ENCODE measurements at regions not wholly inside any gene's neighbourhood (a gene's known extent, or its start where the extent isn't known, plus 50 kb on each side); places are given as distances from the start of the nearest gene placed in this dataset.
A peak's percentile ranks its signal among the peaks of the same experiment; 100 is the strongest.

DNA sequence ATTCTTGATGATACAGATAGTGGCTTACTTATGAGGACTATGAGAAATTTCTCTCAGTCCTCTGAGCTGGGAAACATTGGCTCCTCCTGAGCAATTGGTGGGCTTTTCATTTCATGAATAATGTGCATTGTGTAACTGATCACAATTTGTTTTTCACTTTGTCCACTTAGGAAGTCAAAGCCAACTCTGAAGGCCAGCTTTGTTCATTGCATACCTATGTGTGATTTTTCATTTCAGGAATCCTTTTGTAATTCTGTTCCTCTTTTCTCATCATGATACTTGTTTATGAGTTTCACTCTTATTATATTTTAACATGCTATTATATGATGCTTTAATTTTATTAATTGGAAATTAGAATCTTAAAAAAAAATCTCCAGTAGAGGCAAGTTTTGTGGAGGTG lies 483.0 kb downstream of the EBF1 start:
- ATAC-seq = peak; percentile 8
- H3K4me1 Mint-ChIP-seq = no peaks in the 10 kb centered on the region
- no peaks in the 10 kb centered on the region for H3K36me3 Mint-ChIP-seq
- no peaks in the 10 kb centered on the region for H3K9me3 Mint-ChIP-seq
- no peaks in the 10 kb centered on the region for H3K27me3 Mint-ChIP-seq
- H3K4me3 Mint-ChIP-seq = no peak overlapping the region
- H3K27ac Mint-ChIP-seq = no peak overlapping the region

- Mint-ChIP-seq H3K36me3 (no peaks in the 10 kb centered on the region), H3K4me1 (no peaks in the 10 kb centered on the region), H3K4me3 (no peak overlapping the region), H3K27ac (no peak overlapping the region), H3K27me3 (no peaks in the 10 kb centered on the region), H3K9me3 (no peaks in the 10 kb centered on the region)
- ATAC-seq = no peak
These were observed 484.8 kb downstream of the EBF1 start for GRCh38 chr5:158614951-158615350.

- Mint-ChIP-seq H3K27me3 (no peaks in the 10 kb centered on the region), H3K9me3 (no peaks in the 10 kb centered on the region), H3K36me3 (no peaks in the 10 kb centered on the region), H3K4me1 (peaks cover 4% of the 10 kb centered on the region), H3K4me3 (no peak overlapping the region), H3K27ac (no peak overlapping the region)
- no peak for ATAC-seq
These were observed 488.1 kb downstream of the EBF1 start for GRCh38 chr5:158611581-158611980.

DNA sequence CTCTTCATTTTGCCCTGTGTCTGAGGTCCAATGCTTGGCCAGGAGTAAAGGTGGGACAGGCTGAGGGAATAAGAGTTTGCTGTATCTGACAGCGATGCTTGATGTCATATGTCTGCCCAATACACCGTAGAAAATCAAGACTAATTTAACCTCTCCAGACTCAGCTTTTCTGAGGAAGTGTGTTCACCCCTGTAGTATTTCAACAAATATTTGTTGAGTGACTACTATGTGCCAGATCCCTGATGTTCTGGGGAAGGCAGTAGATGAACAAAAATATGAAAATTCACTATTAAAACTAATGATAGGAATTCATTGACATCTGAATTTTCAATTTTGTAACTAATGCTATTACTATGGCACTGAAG lies 489.7 kb downstream of the EBF1 start:
- Mint-ChIP-seq H3K4me3 (no peak overlapping the region), H3K27ac (no peak overlapping the region), H3K9me3 (no peaks in the 10 kb centered on the region), H3K4me1 (peaks cover 14% of the 10 kb centered on the region), H3K27me3 (no peaks in the 10 kb centered on the region), H3K36me3 (no peaks in the 10 kb centered on the region)
- ATAC-seq = no peak

GRCh38 chr5:158609333-158610050 lies 490.2 kb downstream of the EBF1 start:
- no peaks in the 10 kb centered on the region for H3K9me3 Mint-ChIP-seq
- no peak overlapping the region for H3K4me3 Mint-ChIP-seq

GRCh38 chr5:158607088-158607487 lies 492.6 kb downstream of the EBF1 start:
- Mint-ChIP-seq H3K4me1 (peaks cover 14% of the 10 kb centered on the region), H3K27me3 (no peaks in the 10 kb centered on the region), H3K9me3 (no peaks in the 10 kb centered on the region), H3K4me3 (no peak overlapping the region), H3K36me3 (no peaks in the 10 kb centered on the region), H3K27ac (peak overlapping the region; percentile 73)
- no peak for ATAC-seq

More at GRCh38 chr5:158609333-158610050, 490.2 kb downstream of the EBF1 start:
- Mint-ChIP-seq H3K27ac (no peak overlapping the region), H3K36me3 (no peaks in the 10 kb centered on the region), H3K27me3 (no peaks in the 10 kb centered on the region), H3K4me1 (peaks cover 14% of the 10 kb centered on the region)
- no peak for ATAC-seq

DNA sequence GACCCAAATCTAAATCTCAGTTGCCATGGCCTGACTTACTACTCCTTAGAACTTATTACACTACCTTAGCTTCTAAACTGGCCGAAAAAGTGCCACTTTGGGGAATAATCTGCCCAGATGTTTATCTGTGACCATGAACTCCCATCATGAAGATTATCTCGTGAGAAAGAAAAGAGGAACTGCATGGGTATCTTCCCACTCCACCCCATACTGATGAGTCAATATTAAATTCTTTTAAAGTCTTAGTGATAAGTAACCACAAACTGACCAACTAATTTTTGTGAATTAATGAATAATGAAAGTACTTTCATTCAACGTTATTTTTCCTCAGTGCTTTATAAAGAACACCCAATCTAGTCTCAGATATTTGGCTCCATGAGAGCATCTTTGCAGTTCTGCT lies 493.5 kb downstream of the EBF1 start:
- no peak overlapping the region for H3K4me3 Mint-ChIP-seq
- no peaks in the 10 kb centered on the region for H3K9me3 Mint-ChIP-seq
- H3K4me1 Mint-ChIP-seq = peaks cover 14% of the 10 kb centered on the region
- no peaks in the 10 kb centered on the region for H3K36me3 Mint-ChIP-seq
- H3K27me3 Mint-ChIP-seq = no peaks in the 10 kb centered on the region
- H3K27ac Mint-ChIP-seq = peak overlapping the region; percentile 73
- ATAC-seq = peak; percentile 71

GRCh38 chr5:158602981-158603380 lies 496.7 kb downstream of the EBF1 start:
- no peaks in the 10 kb centered on the region for H3K36me3 Mint-ChIP-seq
- ATAC-seq = no peak

GRCh38 chr5:158601118-158601517 lies 498.6 kb downstream of the EBF1 start:
- no peak overlapping the region for H3K4me3 Mint-ChIP-seq
- ATAC-seq = no peak
- H3K4me1 Mint-ChIP-seq = peaks cover 25% of the 10 kb centered on the region
- no peaks in the 10 kb centered on the region for H3K36me3 Mint-ChIP-seq
- no peaks in the 10 kb centered on the region for H3K27me3 Mint-ChIP-seq
- H3K9me3 Mint-ChIP-seq = no peaks in the 10 kb centered on the region
- H3K27ac Mint-ChIP-seq = no peak overlapping the region

More at GRCh38 chr5:158602981-158603380, 496.7 kb downstream of the EBF1 start:
- Mint-ChIP-seq H3K27me3 (no peaks in the 10 kb centered on the region), H3K4me1 (peaks cover 27% of the 10 kb centered on the region), H3K27ac (no peak overlapping the region), H3K4me3 (no peak overlapping the region), H3K9me3 (no peaks in the 10 kb centered on the region)

DNA sequence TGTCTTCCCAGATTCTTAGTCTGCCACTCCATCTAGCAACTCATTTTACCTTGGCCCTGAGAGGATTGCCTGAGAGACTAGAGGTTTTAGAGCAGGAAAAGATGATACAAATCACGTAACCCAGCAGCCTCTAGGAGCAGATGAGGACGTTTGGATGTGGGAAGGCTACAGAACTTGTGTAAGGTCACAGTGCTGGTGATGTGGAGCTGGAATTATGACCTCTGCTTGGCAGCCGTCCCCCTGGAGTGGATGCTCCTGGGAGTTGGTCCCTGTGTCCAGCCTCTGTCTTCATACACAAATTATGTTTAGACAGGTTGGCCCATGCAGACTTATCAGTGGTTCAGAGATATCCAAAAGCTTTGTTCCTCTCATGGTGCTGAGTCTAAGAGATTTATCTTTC lies 499.0 kb downstream of the EBF1 start:
- Mint-ChIP-seq H3K27ac (no peak overlapping the region), H3K27me3 (no peaks in the 10 kb centered on the region), H3K9me3 (no peaks in the 10 kb centered on the region), H3K36me3 (no peaks in the 10 kb centered on the region), H3K4me3 (no peak overlapping the region), H3K4me1 (peaks cover 21% of the 10 kb centered on the region)
- ATAC-seq = no peak

- no peak for ATAC-seq
- no peaks in the 10 kb centered on the region for H3K9me3 Mint-ChIP-seq
- peak overlapping the region; percentile 61 for H3K27ac Mint-ChIP-seq
- H3K4me1 Mint-ChIP-seq = peaks cover 20% of the 10 kb centered on the region
- H3K27me3 Mint-ChIP-seq = no peaks in the 10 kb centered on the region
- H3K36me3 Mint-ChIP-seq = no peaks in the 10 kb centered on the region
- H3K4me3 Mint-ChIP-seq = no peak overlapping the region
These were observed 500.6 kb downstream of the EBF1 start for GRCh38 chr5:158599157-158599556.

GRCh38 chr5:158594595-158595242 lies 505.0 kb downstream of the EBF1 start:
- H3K27ac Mint-ChIP-seq = no peak overlapping the region
- H3K4me3 Mint-ChIP-seq = no peak overlapping the region
- H3K27me3 Mint-ChIP-seq = no peaks in the 10 kb centered on the region
- no peaks in the 10 kb centered on the region for H3K36me3 Mint-ChIP-seq
- H3K4me1 Mint-ChIP-seq = peaks cover 33% of the 10 kb centered on the region
- H3K9me3 Mint-ChIP-seq = no peaks in the 10 kb centered on the region
- no peak for ATAC-seq

GRCh38 chr5:158593925-158594324 lies 505.8 kb downstream of the EBF1 start:
- Mint-ChIP-seq H3K36me3 (no peaks in the 10 kb centered on the region), H3K9me3 (no peaks in the 10 kb centered on the region), H3K4me1 (peaks cover 31% of the 10 kb centered on the region), H3K27me3 (no peaks in the 10 kb centered on the region), H3K4me3 (no peak overlapping the region), H3K27ac (no peak overlapping the region)
- ATAC-seq = no peak

- no peak overlapping the region for H3K27ac Mint-ChIP-seq
- no peaks in the 10 kb centered on the region for H3K36me3 Mint-ChIP-seq
- H3K27me3 Mint-ChIP-seq = no peaks in the 10 kb centered on the region
- no peak overlapping the region for H3K4me3 Mint-ChIP-seq
- no peaks in the 10 kb centered on the region for H3K9me3 Mint-ChIP-seq
- H3K4me1 Mint-ChIP-seq = peaks cover 14% of the 10 kb centered on the region
- ATAC-seq = no peak
These were observed 508.3 kb downstream of the EBF1 start for GRCh38 chr5:158591301-158591863.

GRCh38 chr5:158590746-158591300 lies 508.9 kb downstream of the EBF1 start:
- H3K27me3 Mint-ChIP-seq = no peaks in the 10 kb centered on the region
- no peak for ATAC-seq
- H3K27ac Mint-ChIP-seq = no peak overlapping the region
- peaks cover 5% of the 10 kb centered on the region for H3K36me3 Mint-ChIP-seq
- H3K4me3 Mint-ChIP-seq = no peak overlapping the region
- H3K9me3 Mint-ChIP-seq = peaks cover 2% of the 10 kb centered on the region
- peaks cover 14% of the 10 kb centered on the region for H3K4me1 Mint-ChIP-seq

GRCh38 chr5:158589939-158590338 lies 509.8 kb downstream of the EBF1 start:
- H3K27me3 Mint-ChIP-seq = no peaks in the 10 kb centered on the region
- ATAC-seq = no peak
- no peak overlapping the region for H3K4me3 Mint-ChIP-seq
- H3K27ac Mint-ChIP-seq = no peak overlapping the region
- peaks cover 6% of the 10 kb centered on the region for H3K9me3 Mint-ChIP-seq
- peaks cover 6% of the 10 kb centered on the region for H3K36me3 Mint-ChIP-seq
- peaks cover 15% of the 10 kb centered on the region for H3K4me1 Mint-ChIP-seq

All from stimulated activated memory B cell treated with anti-CD40 and anti-IgM and Interleukin-4, amounts not matched to agents 10 μg/mL and 1 μg/mL and 100 μg/mL, for 72 hours (primary cell).